ENCODE measurements at regions not wholly inside any gene's neighbourhood (a gene's known extent, or its start where the extent isn't known, plus 50 kb on each side); places are given as distances from the start of the nearest gene placed in this dataset.
"Not testable (repeated sequence)": the region's sequence is repeated elsewhere in the genome, so short reads cannot be mapped to it uniquely, and the experiment has no call there.

DNA sequence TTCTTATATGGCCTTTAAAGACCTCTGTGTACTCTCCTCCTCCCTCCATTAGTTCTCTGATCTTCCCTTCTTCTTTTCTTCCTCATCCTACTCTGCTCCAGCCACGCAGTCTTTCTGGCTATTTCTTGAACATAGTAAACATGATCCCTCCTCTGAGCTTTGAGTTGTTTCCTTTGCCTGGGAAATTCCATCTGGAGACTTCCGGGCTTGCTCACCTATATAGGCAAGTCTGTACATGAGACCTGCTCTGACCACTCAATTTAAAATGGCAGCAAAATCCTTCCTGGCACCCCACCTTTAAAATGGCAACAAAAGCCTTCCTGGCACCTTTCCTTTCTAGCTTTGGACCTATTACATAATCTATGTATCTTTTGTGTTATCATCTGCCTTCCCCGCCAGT is 94.4 kb downstream of the SPDYE17 start:
- H3K27ac ChIP-seq (ENCODE audit: low read length); H3K4me1 ChIP-seq (ENCODE audit: control insufficient read depth, low read depth, low read length); H3K9ac ChIP-seq (ENCODE audit: low read length); H3K36me3 ChIP-seq (ENCODE audit: control insufficient read depth, low read depth, low read length); H3K9me3 ChIP-seq (ENCODE audit: control insufficient read depth, low read depth, low read length); H3K27me3 ChIP-seq (ENCODE audit: control insufficient read depth, insufficient read depth, low read length); H3K4me3 ChIP-seq (ENCODE audit: low read length): not testable (repeated sequence)

DNA sequence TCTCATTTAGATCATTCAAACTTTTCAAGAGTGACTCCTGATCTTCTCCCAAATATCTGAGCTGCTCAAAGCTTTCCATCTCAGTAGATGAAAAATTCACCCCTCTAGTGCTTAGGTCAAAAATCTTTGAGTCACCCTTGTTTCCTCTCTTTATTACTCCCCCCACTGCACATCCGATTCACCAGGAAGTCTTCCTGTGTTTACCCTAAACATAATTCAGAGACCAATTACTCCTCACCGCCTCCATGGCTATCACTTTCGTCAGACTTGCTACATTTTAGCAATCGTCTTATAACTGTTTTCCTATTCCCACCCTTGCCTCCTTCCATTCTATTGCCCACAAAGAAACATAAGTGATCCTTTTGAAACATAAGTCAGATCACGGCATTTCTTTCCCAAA is 94.8 kb downstream of the SPDYE17 start:
- not testable (repeated sequence) for H3K9me3 ChIP-seq (ENCODE audit: control insufficient read depth, low read depth, low read length); H3K4me1 ChIP-seq (ENCODE audit: control insufficient read depth, low read depth, low read length); H3K36me3 ChIP-seq (ENCODE audit: control insufficient read depth, low read depth, low read length); H3K27me3 ChIP-seq (ENCODE audit: control insufficient read depth, insufficient read depth, low read length); H3K27ac ChIP-seq (ENCODE audit: low read length); H3K4me3 ChIP-seq (ENCODE audit: low read length); H3K9ac ChIP-seq (ENCODE audit: low read length)

DNA sequence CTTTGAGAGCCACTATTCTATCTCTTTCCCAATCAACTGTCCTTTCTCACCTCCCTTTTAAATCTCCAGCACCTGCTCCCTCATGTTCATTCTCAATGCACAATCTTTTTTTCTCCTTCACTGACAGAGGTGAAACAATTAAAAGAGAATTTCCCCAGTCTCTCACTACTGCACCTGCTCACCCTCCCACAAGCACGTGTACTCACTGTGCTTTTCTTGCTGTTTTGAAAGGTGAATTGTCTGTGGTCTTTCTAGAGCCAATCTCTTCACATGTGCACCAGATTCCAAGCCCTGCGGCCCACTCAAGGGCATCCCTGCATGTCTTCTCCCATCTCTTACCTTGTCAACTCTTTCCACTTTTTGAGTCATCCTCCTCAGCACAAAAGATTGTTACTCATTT is 95.8 kb downstream of the SPDYE17 start:
- H3K4me1 ChIP-seq (ENCODE audit: control insufficient read depth, low read depth, low read length); H3K9me3 ChIP-seq (ENCODE audit: control insufficient read depth, low read depth, low read length); H3K4me3 ChIP-seq (ENCODE audit: low read length); H3K27me3 ChIP-seq (ENCODE audit: control insufficient read depth, insufficient read depth, low read length); H3K27ac ChIP-seq (ENCODE audit: low read length); H3K36me3 ChIP-seq (ENCODE audit: control insufficient read depth, low read depth, low read length); H3K9ac ChIP-seq (ENCODE audit: low read length): not testable (repeated sequence)

DNA sequence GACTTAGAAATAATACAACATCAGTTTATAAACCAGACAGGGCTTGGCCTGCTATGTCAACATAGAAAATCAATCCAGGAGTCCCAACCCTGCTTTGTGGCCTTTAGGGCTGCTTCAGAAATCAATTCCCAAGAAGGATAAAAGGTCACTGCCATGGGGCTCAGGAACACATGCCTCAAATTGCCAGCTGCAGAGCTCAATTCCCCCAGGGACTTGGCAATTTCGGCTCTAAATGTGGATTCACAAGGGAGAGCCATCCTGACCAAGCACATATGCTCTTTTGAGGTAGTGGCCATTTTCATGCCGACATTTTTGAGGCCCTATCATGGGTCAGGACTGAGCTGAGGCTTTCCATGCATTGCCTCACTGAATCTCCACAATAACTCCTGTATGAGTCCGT is 97.5 kb downstream of the SPDYE17 start:
- not testable (repeated sequence) for H3K27me3 ChIP-seq (ENCODE audit: control insufficient read depth, insufficient read depth, low read length); H3K27ac ChIP-seq (ENCODE audit: low read length); H3K4me1 ChIP-seq (ENCODE audit: control insufficient read depth, low read depth, low read length); H3K36me3 ChIP-seq (ENCODE audit: control insufficient read depth, low read depth, low read length); H3K9me3 ChIP-seq (ENCODE audit: control insufficient read depth, low read depth, low read length); H3K9ac ChIP-seq (ENCODE audit: low read length); H3K4me3 ChIP-seq (ENCODE audit: low read length)

DNA sequence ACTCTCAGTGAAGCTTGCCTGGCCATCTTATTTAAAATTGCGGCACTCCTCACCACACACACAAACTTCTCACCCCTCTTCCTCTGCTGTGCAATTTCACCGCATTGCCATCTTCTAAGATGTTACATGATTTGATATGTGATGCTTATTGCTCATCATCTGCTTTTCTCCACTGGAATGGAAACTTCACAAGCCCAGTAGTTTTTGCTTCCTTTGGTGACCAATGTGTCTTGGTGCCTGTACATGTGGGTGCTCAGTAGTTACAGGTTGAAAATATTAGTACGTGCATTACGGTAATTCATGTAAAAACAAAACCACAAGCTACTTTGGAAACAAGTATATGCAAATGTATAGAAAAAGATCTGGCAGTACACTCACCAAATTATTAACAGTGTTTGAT is 99.2 kb downstream of the SPDYE17 start:
- H3K27ac ChIP-seq (ENCODE audit: low read length); H3K9me3 ChIP-seq (ENCODE audit: control insufficient read depth, low read depth, low read length); H3K9ac ChIP-seq (ENCODE audit: low read length); H3K27me3 ChIP-seq (ENCODE audit: control insufficient read depth, insufficient read depth, low read length); H3K4me3 ChIP-seq (ENCODE audit: low read length); H3K4me1 ChIP-seq (ENCODE audit: control insufficient read depth, low read depth, low read length); H3K36me3 ChIP-seq (ENCODE audit: control insufficient read depth, low read depth, low read length): not testable (repeated sequence)

DNA sequence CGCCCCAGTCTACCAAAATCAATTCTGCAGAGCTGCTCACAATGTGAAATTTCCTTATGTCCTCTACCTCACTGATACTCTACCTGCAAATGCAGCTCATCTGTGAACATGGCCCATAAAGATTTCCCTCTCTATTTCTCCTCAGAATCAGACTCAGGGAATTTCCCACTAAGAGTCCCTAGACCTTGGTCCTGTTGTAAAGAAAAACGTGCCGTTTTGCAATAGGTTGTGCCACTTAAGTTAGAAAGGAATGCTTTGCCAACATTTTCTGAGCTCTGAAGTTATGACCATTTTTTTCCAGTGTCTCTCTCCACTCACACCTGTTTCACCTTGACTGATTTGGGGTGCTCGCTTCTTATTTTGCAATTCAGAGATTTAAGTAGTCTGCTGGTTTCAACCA is 100.7 kb downstream of the SPDYE17 start:
- H3K4me3 ChIP-seq (ENCODE audit: low read length); H3K27me3 ChIP-seq (ENCODE audit: control insufficient read depth, insufficient read depth, low read length); H3K4me1 ChIP-seq (ENCODE audit: control insufficient read depth, low read depth, low read length); H3K27ac ChIP-seq (ENCODE audit: low read length); H3K9me3 ChIP-seq (ENCODE audit: control insufficient read depth, low read depth, low read length); H3K36me3 ChIP-seq (ENCODE audit: control insufficient read depth, low read depth, low read length); H3K9ac ChIP-seq (ENCODE audit: low read length): not testable (repeated sequence)

DNA sequence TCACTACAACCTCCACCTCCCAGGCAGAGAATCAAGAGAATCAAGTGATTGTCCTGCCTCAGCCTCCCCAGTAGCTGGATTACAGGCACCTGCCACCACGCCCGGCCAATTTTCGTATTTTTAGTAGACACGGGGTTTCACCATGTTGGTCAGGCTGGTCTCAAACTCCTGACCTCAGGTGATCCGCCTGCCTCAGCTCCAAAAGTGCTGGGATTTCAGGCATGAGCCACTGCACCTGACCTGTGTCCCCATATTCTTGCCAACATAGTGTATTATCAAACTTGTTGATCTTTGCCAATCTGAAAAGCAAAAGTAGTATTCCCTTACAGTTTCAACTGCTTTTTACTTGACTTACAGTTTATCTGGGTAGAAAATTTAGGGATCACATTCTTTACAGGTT is 101.7 kb downstream of the SPDYE17 start:
- not testable (repeated sequence) for H3K36me3 ChIP-seq (ENCODE audit: control insufficient read depth, low read depth, low read length); H3K9me3 ChIP-seq (ENCODE audit: control insufficient read depth, low read depth, low read length); H3K27me3 ChIP-seq (ENCODE audit: control insufficient read depth, insufficient read depth, low read length); H3K4me1 ChIP-seq (ENCODE audit: control insufficient read depth, low read depth, low read length); H3K27ac ChIP-seq (ENCODE audit: low read length); H3K4me3 ChIP-seq (ENCODE audit: low read length); H3K9ac ChIP-seq (ENCODE audit: low read length)

DNA sequence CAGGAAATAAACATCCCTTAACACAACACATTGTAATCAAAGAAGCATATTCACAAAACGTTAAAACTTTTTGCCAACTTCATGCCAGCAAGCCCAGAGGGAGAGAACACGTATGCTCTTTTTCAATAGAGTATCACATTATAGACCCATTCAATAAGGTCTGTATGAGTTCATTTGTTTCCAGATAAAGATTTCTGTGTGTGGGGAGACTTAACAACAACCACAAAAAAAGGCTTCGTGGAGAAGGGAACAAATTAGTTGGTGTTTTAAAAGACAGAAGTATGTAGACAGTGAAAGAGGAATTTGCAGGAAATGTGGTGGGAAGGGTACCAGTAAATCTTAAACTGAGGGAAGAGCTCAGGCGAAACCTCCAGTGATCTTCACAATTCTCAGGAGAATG is 103.4 kb downstream of the SPDYE17 start:
- not testable (repeated sequence) for H3K4me1 ChIP-seq (ENCODE audit: control insufficient read depth, low read depth, low read length); H3K27ac ChIP-seq (ENCODE audit: low read length); H3K9ac ChIP-seq (ENCODE audit: low read length); H3K4me3 ChIP-seq (ENCODE audit: low read length); H3K9me3 ChIP-seq (ENCODE audit: control insufficient read depth, low read depth, low read length); H3K27me3 ChIP-seq (ENCODE audit: control insufficient read depth, insufficient read depth, low read length); H3K36me3 ChIP-seq (ENCODE audit: control insufficient read depth, low read depth, low read length)

DNA sequence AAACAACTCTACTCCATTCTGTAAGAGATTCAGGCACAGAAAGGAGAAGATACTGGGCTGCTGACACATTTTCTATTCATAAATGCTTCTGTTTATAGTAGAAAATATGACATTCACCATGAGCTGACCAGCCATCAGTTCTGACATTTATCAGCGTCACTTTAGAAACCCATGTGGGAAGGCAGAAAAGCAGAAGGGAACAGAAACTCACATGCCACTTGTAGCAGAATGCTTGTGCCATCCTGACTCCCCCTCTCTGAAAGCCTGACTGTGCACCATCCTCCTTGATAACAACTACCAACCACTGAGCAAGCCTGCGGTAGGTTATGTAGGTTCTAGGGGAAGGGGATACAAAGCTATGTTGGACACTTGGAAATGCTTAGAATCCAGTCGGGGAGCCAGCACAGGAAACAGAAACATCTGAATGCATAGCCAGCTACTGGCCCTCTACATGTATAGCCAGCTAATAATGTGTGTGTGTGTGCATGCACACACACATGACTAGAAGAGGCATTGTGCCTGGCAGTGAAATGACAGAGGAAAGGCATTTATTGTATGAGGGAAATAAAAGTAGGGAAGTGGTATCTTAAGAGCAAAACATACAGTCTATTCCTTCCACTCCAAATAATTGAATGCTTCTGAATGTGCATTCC is 104.3 kb downstream of the SPDYE17 start:
- H3K9me3 ChIP-seq (ENCODE audit: control insufficient read depth, low read depth, low read length); H3K27me3 ChIP-seq (ENCODE audit: control insufficient read depth, insufficient read depth, low read length); H3K9ac ChIP-seq (ENCODE audit: low read length); H3K4me3 ChIP-seq (ENCODE audit: low read length); H3K36me3 ChIP-seq (ENCODE audit: control insufficient read depth, low read depth, low read length); H3K4me1 ChIP-seq (ENCODE audit: control insufficient read depth, low read depth, low read length); H3K27ac ChIP-seq (ENCODE audit: low read length): not testable (repeated sequence)

DNA sequence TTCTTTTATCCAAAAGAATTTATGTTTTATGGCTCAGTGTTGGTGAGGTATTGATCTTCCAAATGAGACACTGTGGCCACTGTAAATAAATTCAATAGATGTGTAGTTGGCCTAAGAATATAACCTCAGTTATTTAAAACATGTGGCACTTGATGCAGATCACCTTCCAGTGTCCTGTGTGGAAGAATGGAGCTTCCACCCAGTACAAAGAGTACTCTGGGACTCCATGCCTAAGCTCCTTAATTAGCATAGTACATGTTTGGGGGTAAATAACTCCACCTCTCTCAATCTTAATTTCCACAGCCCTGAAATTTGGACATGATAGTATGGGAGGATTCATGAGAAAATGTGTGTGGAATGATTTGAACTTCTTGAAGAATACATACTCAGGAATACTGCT is 105.7 kb downstream of the SPDYE17 start:
- H3K4me1 ChIP-seq (ENCODE audit: control insufficient read depth, low read depth, low read length); H3K4me3 ChIP-seq (ENCODE audit: low read length); H3K27ac ChIP-seq (ENCODE audit: low read length); H3K27me3 ChIP-seq (ENCODE audit: control insufficient read depth, insufficient read depth, low read length); H3K36me3 ChIP-seq (ENCODE audit: control insufficient read depth, low read depth, low read length); H3K9me3 ChIP-seq (ENCODE audit: control insufficient read depth, low read depth, low read length); H3K9ac ChIP-seq (ENCODE audit: low read length): not testable (repeated sequence)

DNA sequence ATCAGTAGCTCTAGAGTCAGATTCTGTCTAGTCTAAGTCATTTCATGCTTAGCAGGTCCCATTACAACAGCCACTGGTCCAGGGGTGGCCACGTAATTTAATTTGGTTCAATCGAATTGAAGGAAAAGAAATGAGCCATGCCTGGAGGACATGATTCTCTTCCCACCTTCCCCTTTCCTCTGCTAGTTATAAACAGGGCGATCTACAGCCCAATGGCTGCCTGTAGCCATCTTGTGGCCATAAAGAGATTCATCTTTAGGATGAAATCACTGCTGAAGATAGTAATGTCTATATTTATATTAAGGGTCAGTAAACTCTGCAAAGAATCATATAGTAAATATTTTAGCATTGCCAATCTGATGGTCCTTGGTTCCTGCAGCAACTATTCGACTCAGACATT is 107.4 kb downstream of the SPDYE17 start:
- not testable (repeated sequence) for H3K36me3 ChIP-seq (ENCODE audit: control insufficient read depth, low read depth, low read length); H3K9me3 ChIP-seq (ENCODE audit: control insufficient read depth, low read depth, low read length); H3K27ac ChIP-seq (ENCODE audit: low read length); H3K4me3 ChIP-seq (ENCODE audit: low read length); H3K27me3 ChIP-seq (ENCODE audit: control insufficient read depth, insufficient read depth, low read length); H3K4me1 ChIP-seq (ENCODE audit: control insufficient read depth, low read depth, low read length); H3K9ac ChIP-seq (ENCODE audit: low read length)

DNA sequence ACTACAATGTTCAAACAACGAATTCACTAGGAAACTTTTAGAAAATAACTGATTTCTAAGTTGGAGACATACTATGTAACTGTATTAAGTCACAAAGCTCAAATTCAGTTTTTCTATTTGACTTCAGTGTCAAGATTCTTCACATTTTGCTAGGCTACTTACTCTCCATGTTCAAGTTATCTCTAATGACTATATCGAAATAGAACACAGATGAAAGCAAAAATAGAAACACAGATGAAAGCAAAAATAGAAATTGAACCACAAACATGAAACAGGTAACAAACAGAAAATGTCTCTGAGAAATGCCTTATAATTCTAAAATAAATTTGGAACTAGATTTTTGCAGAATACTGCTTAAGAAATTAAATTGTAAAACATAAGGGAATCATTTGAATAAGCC is 113.5 kb downstream of the SPDYE17 start:
- not testable (repeated sequence) for H3K4me3 ChIP-seq (ENCODE audit: low read length); H3K27me3 ChIP-seq (ENCODE audit: control insufficient read depth, insufficient read depth, low read length); H3K27ac ChIP-seq (ENCODE audit: low read length); H3K36me3 ChIP-seq (ENCODE audit: control insufficient read depth, low read depth, low read length); H3K4me1 ChIP-seq (ENCODE audit: control insufficient read depth, low read depth, low read length); H3K9me3 ChIP-seq (ENCODE audit: control insufficient read depth, low read depth, low read length); H3K9ac ChIP-seq (ENCODE audit: low read length)

DNA sequence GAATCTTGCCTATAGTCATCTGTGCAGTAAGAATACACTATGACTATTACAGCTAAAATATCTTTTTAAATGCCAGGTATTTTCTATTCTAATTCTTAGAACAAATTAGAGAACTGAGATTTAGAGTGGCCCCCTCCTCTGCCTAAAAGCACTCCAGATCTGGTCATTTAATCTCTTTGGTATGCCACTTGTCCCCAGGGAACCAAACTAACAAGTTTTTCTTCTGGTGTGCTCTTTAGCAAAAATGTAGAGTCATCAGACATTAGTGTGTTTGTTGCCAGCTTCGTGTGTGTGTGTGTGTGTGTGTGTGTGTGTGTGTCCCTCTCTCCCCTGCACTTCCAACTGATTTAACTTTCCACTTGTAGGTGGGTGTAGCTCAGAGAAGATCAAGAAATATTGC is 117.8 kb downstream of the SPDYE17 start:
- H3K27me3 ChIP-seq (ENCODE audit: control insufficient read depth, insufficient read depth, low read length); H3K4me1 ChIP-seq (ENCODE audit: control insufficient read depth, low read depth, low read length); H3K4me3 ChIP-seq (ENCODE audit: low read length); H3K36me3 ChIP-seq (ENCODE audit: control insufficient read depth, low read depth, low read length); H3K9ac ChIP-seq (ENCODE audit: low read length); H3K9me3 ChIP-seq (ENCODE audit: control insufficient read depth, low read depth, low read length); H3K27ac ChIP-seq (ENCODE audit: low read length): not testable (repeated sequence)

All from iPS-18a (cell line).